SJCRH30 (cell line): ENCODE measurements at regions not wholly inside any gene's neighbourhood (a gene's known extent, or its start where the extent isn't known, plus 50 kb on each side); places are given as distances from the start of the nearest gene placed in this dataset.
"Not testable (repeated sequence)": the region's sequence is repeated elsewhere in the genome, so short reads cannot be mapped to it uniquely, and the experiment has no call there.

Source experiments
- DNase-seq, 2 experiments: peaks; one replicate each; pipeline ENCODE4 v3.0.0-alpha.2; 2015 to 2020
- H3K27ac ChIP-seq: fragments of 250-450 bp; sonication (Bioruptor Pico); 2 replicates; pipeline ENCODE4 v1.5.1; 2020; ENCODE audit warnings: mild to moderate bottlenecking, moderate library complexity
- H3K27me3 ChIP-seq: fragments of 250-450 bp; sonication (Bioruptor Pico); 2 replicates; pipeline ENCODE4 v1.5.1; 2020; ENCODE audit warnings: mild to moderate bottlenecking, moderate library complexity
- H3K36me3 ChIP-seq: fragments of 250-450 bp; sonication (Bioruptor Pico); 2 replicates; pipeline ENCODE4 v1.5.1; 2020; ENCODE audit warnings: mild to moderate bottlenecking, moderate library complexity
- H3K4me1 ChIP-seq: fragments of 250-450 bp; sonication (Bioruptor Pico); 2 replicates; pipeline ENCODE4 v1.5.1; 2020; ENCODE audit warnings: mild to moderate bottlenecking, moderate library complexity
- H3K4me3 ChIP-seq: fragments of 250-450 bp; sonication (Bioruptor Pico); 2 replicates; pipeline ENCODE4 v1.5.1; 2020; ENCODE audit warnings: mild to moderate bottlenecking, moderate library complexity
- H3K9me3 ChIP-seq: fragments of 250-450 bp; sonication (Bioruptor Pico); replicated peaks from 2 replicates; pipeline ENCODE4 v1.5.1; 2020; ENCODE audit warnings: mild to moderate bottlenecking, moderate library complexity

- no peaks in the 10 kb centered on the region for H3K9me3 ChIP-seq
- H3K36me3 ChIP-seq = no peaks in the 10 kb centered on the region
Measured at GRCh38 chr13:65609350-65609749, 1620.8 kb downstream of the PCDH9 start.

GRCh38 chr13:65606622-65607021, 1623.5 kb downstream of the PCDH9 start:
- DNase-seq = no peak
- Histone ChIP-seq H3K4me1 (no peaks in the 10 kb centered on the region), H3K4me3 (no peak overlapping the region), H3K27me3 (no peaks in the 10 kb centered on the region), H3K27ac (no peak overlapping the region), H3K36me3 (no peaks in the 10 kb centered on the region), H3K9me3 (no peaks in the 10 kb centered on the region)

More at GRCh38 chr13:65609350-65609749, 1620.8 kb downstream of the PCDH9 start:
- H3K27me3 ChIP-seq = no peaks in the 10 kb centered on the region
- no peak overlapping the region for H3K27ac ChIP-seq
- no peaks in the 10 kb centered on the region for H3K4me1 ChIP-seq
- no peak overlapping the region for H3K4me3 ChIP-seq
- no peak for DNase-seq

GRCh38 chr13:65605396-65605795, 1624.7 kb downstream of the PCDH9 start:
- Histone ChIP-seq H3K36me3 (no peaks in the 10 kb centered on the region), H3K4me3 (no peak overlapping the region), H3K27ac (no peak overlapping the region), H3K4me1 (no peaks in the 10 kb centered on the region), H3K9me3 (no peaks in the 10 kb centered on the region), H3K27me3 (no peaks in the 10 kb centered on the region)
- DNase-seq = no peak

- H3K9me3 ChIP-seq = no peaks in the 10 kb centered on the region
- no peak overlapping the region for H3K27ac ChIP-seq
- H3K4me3 ChIP-seq = no peak overlapping the region
- no peaks in the 10 kb centered on the region for H3K36me3 ChIP-seq
- H3K4me1 ChIP-seq = no peaks in the 10 kb centered on the region
- H3K27me3 ChIP-seq = no peaks in the 10 kb centered on the region
- no peak for DNase-seq
Measured at GRCh38 chr13:65603160-65603559, 1627.0 kb downstream of the PCDH9 start.

GRCh38 chr13:65601855-65602254, 1628.3 kb downstream of the PCDH9 start:
- Histone ChIP-seq H3K4me3 (no peak overlapping the region), H3K27ac (no peak overlapping the region), H3K27me3 (no peaks in the 10 kb centered on the region), H3K36me3 (no peaks in the 10 kb centered on the region), H3K9me3 (no peaks in the 10 kb centered on the region), H3K4me1 (no peaks in the 10 kb centered on the region)
- no peak for DNase-seq

- H3K36me3 ChIP-seq = no peaks in the 10 kb centered on the region
- no peak overlapping the region for H3K4me3 ChIP-seq
- peak; percentile 5 to 11 for DNase-seq
- H3K4me1 ChIP-seq = no peaks in the 10 kb centered on the region
- H3K27me3 ChIP-seq = no peaks in the 10 kb centered on the region
- H3K9me3 ChIP-seq = no peaks in the 10 kb centered on the region
- no peak overlapping the region for H3K27ac ChIP-seq
Measured at GRCh38 chr13:65600702-65601101, 1629.4 kb downstream of the PCDH9 start.

GRCh38 chr13:65597839-65598818, 1632.0 kb downstream of the PCDH9 start:
- Histone ChIP-seq H3K4me3 (no peak overlapping the region), H3K9me3 (no peaks in the 10 kb centered on the region), H3K4me1 (no peaks in the 10 kb centered on the region), H3K36me3 (no peaks in the 10 kb centered on the region), H3K27ac (no peak overlapping the region), H3K27me3 (no peaks in the 10 kb centered on the region)
- DNase-seq = peak in 1 of 2 experiments; percentile 4

GRCh38 chr13:65595916-65596315, 1634.2 kb downstream of the PCDH9 start:
- Histone ChIP-seq H3K27me3 (no peaks in the 10 kb centered on the region), H3K27ac (no peak overlapping the region), H3K4me3 (no peak overlapping the region), H3K4me1 (no peaks in the 10 kb centered on the region), H3K9me3 (no peaks in the 10 kb centered on the region), H3K36me3 (no peaks in the 10 kb centered on the region)
- no peak for DNase-seq

GRCh38 chr13:65594298-65594781, 1635.8 kb downstream of the PCDH9 start:
- Histone ChIP-seq H3K36me3 (no peaks in the 10 kb centered on the region), H3K4me3 (no peak overlapping the region), H3K9me3 (no peaks in the 10 kb centered on the region), H3K27me3 (no peaks in the 10 kb centered on the region), H3K4me1 (no peaks in the 10 kb centered on the region), H3K27ac (no peak overlapping the region)
- DNase-seq = no peak

- no peak overlapping the region for H3K4me3 ChIP-seq
- H3K4me1 ChIP-seq = no peaks in the 10 kb centered on the region
- H3K9me3 ChIP-seq = no peaks in the 10 kb centered on the region
- DNase-seq = no peak
- no peaks in the 10 kb centered on the region for H3K36me3 ChIP-seq
- no peaks in the 10 kb centered on the region for H3K27me3 ChIP-seq
- no peak overlapping the region for H3K27ac ChIP-seq
Measured at GRCh38 chr13:65593298-65593874, 1636.8 kb downstream of the PCDH9 start.

GRCh38 chr13:65592731-65593130, 1637.4 kb downstream of the PCDH9 start:
- DNase-seq = no peak
- H3K27ac ChIP-seq = no peak overlapping the region
- H3K27me3 ChIP-seq = no peaks in the 10 kb centered on the region
- no peak overlapping the region for H3K4me3 ChIP-seq
- no peaks in the 10 kb centered on the region for H3K9me3 ChIP-seq
- no peaks in the 10 kb centered on the region for H3K4me1 ChIP-seq
- H3K36me3 ChIP-seq = no peaks in the 10 kb centered on the region

- no peaks in the 10 kb centered on the region for H3K9me3 ChIP-seq
Measured at GRCh38 chr13:65585346-65585745, 1644.8 kb downstream of the PCDH9 start.

GRCh38 chr13:65584126-65584525, 1646.0 kb downstream of the PCDH9 start:
- Histone ChIP-seq H3K4me1 (no peaks in the 10 kb centered on the region), H3K36me3 (no peaks in the 10 kb centered on the region), H3K27ac (no peak overlapping the region), H3K27me3 (no peaks in the 10 kb centered on the region), H3K9me3 (no peaks in the 10 kb centered on the region), H3K4me3 (no peak overlapping the region)
- DNase-seq = no peak

More at GRCh38 chr13:65585346-65585745, 1644.8 kb downstream of the PCDH9 start:
- Histone ChIP-seq H3K4me1 (no peaks in the 10 kb centered on the region), H3K36me3 (no peaks in the 10 kb centered on the region), H3K27ac (no peak overlapping the region), H3K27me3 (no peaks in the 10 kb centered on the region), H3K4me3 (no peak overlapping the region)
- DNase-seq = no peak

GRCh38 chr13:65582160-65582559, 1648.0 kb downstream of the PCDH9 start:
- no peaks in the 10 kb centered on the region for H3K36me3 ChIP-seq
- H3K4me1 ChIP-seq = no peaks in the 10 kb centered on the region
- no peak overlapping the region for H3K4me3 ChIP-seq
- DNase-seq = no peak
- no peaks in the 10 kb centered on the region for H3K9me3 ChIP-seq
- no peak overlapping the region for H3K27ac ChIP-seq
- H3K27me3 ChIP-seq = no peaks in the 10 kb centered on the region

- not testable (repeated sequence) for H3K9me3 ChIP-seq, H3K27ac ChIP-seq, DNase-seq, H3K27me3 ChIP-seq, H3K4me3 ChIP-seq, H3K36me3 ChIP-seq, H3K4me1 ChIP-seq
Measured at GRCh38 chr13:65564561-65564960, 1665.6 kb downstream of the PCDH9 start.
